ENCODE measurements at regions not wholly inside any gene's neighbourhood (a gene's known extent, or its start where the extent isn't known, plus 50 kb on each side); places are given as distances from the start of the nearest gene placed in this dataset.
A peak's percentile ranks its signal among the peaks of the same experiment; 100 is the strongest.
"Not testable (repeated sequence)": the region's sequence is repeated elsewhere in the genome, so short reads cannot be mapped to it uniquely, and the experiment has no call there.

- DNase-seq: no peak
Measured at GRCh38 chr22:26082866-26083265, 86.4 kb upstream of the SEZ6L start.

DNA sequence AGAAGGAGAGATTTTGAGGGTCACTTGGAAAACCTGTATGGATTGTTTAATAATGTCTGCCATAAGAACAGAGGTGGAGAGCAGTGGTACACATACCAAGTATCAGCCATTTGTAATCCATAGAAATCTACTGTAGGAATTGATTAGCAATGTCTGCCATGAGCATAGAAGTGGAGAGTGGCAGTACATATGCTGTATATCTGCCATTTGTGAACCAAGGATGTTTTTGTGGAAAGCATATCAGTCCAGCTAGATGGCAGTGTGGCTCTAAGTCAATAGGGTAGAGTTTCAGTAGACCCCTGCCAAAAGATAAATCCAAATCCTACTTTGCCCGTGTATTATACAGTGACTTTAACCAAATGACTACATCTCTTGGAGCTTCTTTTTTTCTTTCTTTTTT, 82.9 kb upstream of the SEZ6L start:
- no peak for DNase-seq

DNA sequence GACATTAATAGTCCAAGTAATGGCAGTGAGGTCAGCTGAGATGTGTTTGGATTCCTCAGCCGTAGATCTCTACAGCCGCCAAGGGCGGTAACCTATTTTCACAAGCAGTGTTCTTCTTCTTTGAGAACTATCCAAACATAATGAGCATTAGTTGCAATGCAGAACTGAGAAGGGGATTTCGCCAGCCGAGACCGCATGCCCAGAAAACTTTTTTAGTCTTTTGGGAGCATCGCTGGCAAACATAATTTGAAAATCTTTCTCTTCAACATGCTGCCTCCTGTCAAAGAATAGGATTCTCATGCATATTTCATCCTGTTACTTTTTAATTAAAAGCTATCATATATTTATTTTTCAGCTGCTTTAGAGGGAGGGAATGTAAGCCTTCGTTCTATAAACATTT, 81.4 kb upstream of the SEZ6L start:
- no peak for DNase-seq

DNA sequence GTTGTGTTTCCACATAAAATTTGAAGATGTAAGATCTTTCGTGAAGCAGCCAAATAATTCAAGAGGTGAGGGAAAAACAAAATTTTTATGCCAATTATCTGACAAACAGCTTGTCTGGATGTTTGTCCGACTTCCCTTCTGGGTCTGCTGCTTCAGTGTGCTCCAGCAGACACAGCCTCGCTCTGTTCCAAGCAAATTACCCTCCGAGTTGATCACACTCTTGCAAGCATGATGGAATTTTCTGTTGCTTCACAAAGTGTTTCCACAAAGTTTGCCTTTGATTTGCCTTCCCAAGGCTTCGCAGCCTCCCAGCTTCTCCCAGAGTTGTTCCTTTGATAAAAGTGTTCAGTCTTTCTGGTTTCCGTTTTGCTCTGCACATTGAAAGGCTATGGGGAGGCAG, 78.4 kb upstream of the SEZ6L start:
- DNase-seq: no peak

GRCh38 chr22:26094497-26094896, 74.8 kb upstream of the SEZ6L start:
- not testable (repeated sequence) for DNase-seq

DNA sequence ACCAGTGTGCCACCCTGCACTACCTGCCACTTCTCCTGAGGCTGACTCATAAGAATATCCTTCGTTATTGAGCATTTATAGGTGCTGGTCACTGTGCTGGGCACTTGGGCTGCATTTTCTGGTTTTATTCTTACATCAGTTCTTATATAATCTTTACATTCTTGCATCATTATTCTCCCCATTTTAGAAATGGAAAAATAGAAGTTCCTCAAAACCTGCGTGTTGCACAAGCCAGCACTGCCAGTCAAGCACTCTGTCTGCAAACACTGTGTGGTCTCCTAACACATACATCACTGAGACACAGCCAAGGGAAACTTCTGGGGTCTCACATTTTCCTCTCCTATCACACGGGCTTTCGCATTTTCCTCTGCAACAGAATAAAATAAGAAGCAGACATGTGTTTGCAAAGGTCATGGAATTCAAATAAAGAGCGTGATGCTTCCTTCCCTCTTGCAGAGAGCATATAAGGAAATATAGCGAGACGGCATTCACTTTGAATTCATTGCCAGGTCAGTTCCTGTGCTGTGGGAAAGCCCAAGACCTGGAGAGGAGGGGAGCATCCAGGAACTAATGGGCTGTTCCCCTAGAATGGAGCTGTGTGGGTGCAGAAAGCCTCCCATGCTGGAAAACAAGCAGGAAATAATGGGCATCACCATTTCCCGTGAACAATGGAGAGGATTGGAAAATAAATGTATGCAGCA, 73.9 kb upstream of the SEZ6L start:
- no peak for DNase-seq

GRCh38 chr22:26097411-26097810, 71.9 kb upstream of the SEZ6L start:
- no peak for DNase-seq

DNA sequence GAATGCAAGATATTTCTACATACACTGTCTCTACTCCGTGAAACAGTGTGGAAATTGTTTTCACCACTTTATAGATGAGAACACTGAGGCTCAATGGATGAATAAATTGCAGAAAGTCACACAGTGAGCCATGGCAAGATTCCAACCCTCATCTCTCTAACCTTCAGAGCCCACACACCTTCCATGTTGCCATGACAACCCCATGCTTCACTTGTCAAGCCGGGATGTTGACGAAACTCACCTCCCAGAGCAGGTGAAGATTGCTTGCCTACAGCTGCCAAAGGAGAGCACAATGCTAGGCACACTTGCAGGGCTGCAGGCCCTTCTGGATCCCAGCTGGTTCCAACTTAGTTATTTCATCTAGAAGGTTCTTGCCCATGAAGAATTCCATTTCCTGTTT, 71.4 kb upstream of the SEZ6L start:
- peak in 13 of 56 donors; percentile 0 to 54 (median 8) for DNase-seq

GRCh38 chr22:26103023-26103422, 66.2 kb upstream of the SEZ6L start:
- DNase-seq: no peak

DNA sequence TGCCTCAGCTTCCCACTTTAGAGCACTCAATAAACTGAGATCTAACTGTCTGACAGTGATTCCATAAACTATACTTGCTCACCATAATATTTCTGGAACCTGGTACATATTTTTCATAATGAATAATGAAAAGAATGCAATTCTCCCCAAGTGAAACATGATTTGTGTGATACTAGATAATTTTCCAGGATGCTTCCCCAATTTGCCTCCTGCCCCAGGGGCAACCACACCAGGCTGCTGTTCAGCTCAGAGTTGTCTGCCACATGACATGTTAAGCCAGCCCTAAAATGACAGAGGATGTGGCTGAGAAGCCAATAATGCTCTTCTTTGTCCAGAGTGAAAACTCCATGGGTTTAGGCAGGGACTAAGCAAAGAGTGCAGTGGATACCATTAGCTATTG, 62.9 kb upstream of the SEZ6L start:
- no peak for DNase-seq

GRCh38 chr22:26109686-26110315, 59.5 kb upstream of the SEZ6L start:
- DNase-seq: peak in 38 of 56 donors; percentile 3 to 85 (median 46)

- DNase-seq: no peak
Measured at GRCh38 chr22:26114826-26115225, 54.4 kb upstream of the SEZ6L start.

- no peak for DNase-seq
Measured at GRCh38 chr22:26115266-26115665, 54.0 kb upstream of the SEZ6L start.

All from nucleus accumbens (tissue), 56 donors.